ENCODE measurements at regions not wholly inside any gene's neighbourhood (a gene's known extent, or its start where the extent isn't known, plus 50 kb on each side); places are given as distances from the start of the nearest gene placed in this dataset.
"Not testable (repeated sequence)": the region's sequence is repeated elsewhere in the genome, so short reads cannot be mapped to it uniquely, and the experiment has no call there.

GRCh38 chr6:56904068-56904467 lies 50.8 kb upstream of the BEND6 start:
- no peak for DNase-seq (ENCODE audit: low read depth in 3 of 3, low spot score in 2 of 3)

- peak in 1 of 3 donors; percentile 47 for DNase-seq (ENCODE audit: low read depth in 3 of 3, low spot score in 2 of 3)
Measured at GRCh38 chr6:56902641-56903464, 52.1 kb upstream of the BEND6 start.

- no peak for DNase-seq (ENCODE audit: low read depth in 3 of 3, low spot score in 2 of 3)
Measured at GRCh38 chr6:56900784-56901183, 54.1 kb upstream of the BEND6 start.

- no peak for DNase-seq (ENCODE audit: low read depth in 3 of 3, low spot score in 2 of 3)
Measured at GRCh38 chr6:56899753-56900152, 55.2 kb upstream of the BEND6 start.

- DNase-seq (ENCODE audit: low read depth in 3 of 3, low spot score in 2 of 3) = no peak
Measured at GRCh38 chr6:56899311-56899710, 55.6 kb upstream of the BEND6 start.

GRCh38 chr6:56897789-56898529 lies 56.9 kb upstream of the BEND6 start:
- DNase-seq (ENCODE audit: low read depth in 3 of 3, low spot score in 2 of 3) = no peak

GRCh38 chr6:56891754-56892153 lies 63.2 kb upstream of the BEND6 start:
- no peak for DNase-seq (ENCODE audit: low read depth in 3 of 3, low spot score in 2 of 3)

GRCh38 chr6:56890683-56891429 lies 64.1 kb upstream of the BEND6 start:
- no peak for DNase-seq (ENCODE audit: low read depth in 3 of 3, low spot score in 2 of 3)

GRCh38 chr6:56890066-56890465 lies 64.8 kb upstream of the BEND6 start:
- DNase-seq (ENCODE audit: low read depth in 3 of 3, low spot score in 2 of 3) = no peak

GRCh38 chr6:56889492-56889891 lies 65.4 kb upstream of the BEND6 start:
- DNase-seq (ENCODE audit: low read depth in 3 of 3, low spot score in 2 of 3) = no peak

GRCh38 chr6:56888687-56889086 lies 66.2 kb upstream of the BEND6 start:
- DNase-seq (ENCODE audit: low read depth in 3 of 3, low spot score in 2 of 3) = no peak

GRCh38 chr6:56887086-56887485 lies 67.8 kb upstream of the BEND6 start:
- no peak for DNase-seq (ENCODE audit: low read depth in 3 of 3, low spot score in 2 of 3)

GRCh38 chr6:56877922-56878321 lies 77.0 kb upstream of the BEND6 start:
- DNase-seq (ENCODE audit: low read depth in 3 of 3, low spot score in 2 of 3) = no peak

GRCh38 chr6:56875961-56876360 lies 78.9 kb upstream of the BEND6 start:
- no peak for DNase-seq (ENCODE audit: low read depth in 3 of 3, low spot score in 2 of 3)

GRCh38 chr6:56875523-56875922 lies 79.4 kb upstream of the BEND6 start:
- DNase-seq (ENCODE audit: low read depth in 3 of 3, low spot score in 2 of 3) = no peak

- no peak for DNase-seq (ENCODE audit: low read depth in 3 of 3, low spot score in 2 of 3)
Measured at GRCh38 chr6:56874328-56874727, 80.6 kb upstream of the BEND6 start.

- DNase-seq (ENCODE audit: low read depth in 3 of 3, low spot score in 2 of 3) = not testable (repeated sequence)
Measured at GRCh38 chr6:56870053-56870452, 84.9 kb upstream of the BEND6 start.

- DNase-seq (ENCODE audit: low read depth in 3 of 3, low spot score in 2 of 3) = no peak
Measured at GRCh38 chr6:56869346-56869745, 85.6 kb upstream of the BEND6 start.

GRCh38 chr6:56868687-56869086 lies 86.2 kb upstream of the BEND6 start:
- no peak for DNase-seq (ENCODE audit: low read depth in 3 of 3, low spot score in 2 of 3)

GRCh38 chr6:56866917-56867522 lies 87.9 kb upstream of the BEND6 start:
- no peak for DNase-seq (ENCODE audit: low read depth in 3 of 3, low spot score in 2 of 3)

Data from right renal cortex interstitium (tissue), 3 donors.